ENCODE measurements at regions not wholly inside any gene's neighbourhood (a gene's known extent, or its start where the extent isn't known, plus 50 kb on each side); places are given as distances from the start of the nearest gene placed in this dataset.

DNA sequence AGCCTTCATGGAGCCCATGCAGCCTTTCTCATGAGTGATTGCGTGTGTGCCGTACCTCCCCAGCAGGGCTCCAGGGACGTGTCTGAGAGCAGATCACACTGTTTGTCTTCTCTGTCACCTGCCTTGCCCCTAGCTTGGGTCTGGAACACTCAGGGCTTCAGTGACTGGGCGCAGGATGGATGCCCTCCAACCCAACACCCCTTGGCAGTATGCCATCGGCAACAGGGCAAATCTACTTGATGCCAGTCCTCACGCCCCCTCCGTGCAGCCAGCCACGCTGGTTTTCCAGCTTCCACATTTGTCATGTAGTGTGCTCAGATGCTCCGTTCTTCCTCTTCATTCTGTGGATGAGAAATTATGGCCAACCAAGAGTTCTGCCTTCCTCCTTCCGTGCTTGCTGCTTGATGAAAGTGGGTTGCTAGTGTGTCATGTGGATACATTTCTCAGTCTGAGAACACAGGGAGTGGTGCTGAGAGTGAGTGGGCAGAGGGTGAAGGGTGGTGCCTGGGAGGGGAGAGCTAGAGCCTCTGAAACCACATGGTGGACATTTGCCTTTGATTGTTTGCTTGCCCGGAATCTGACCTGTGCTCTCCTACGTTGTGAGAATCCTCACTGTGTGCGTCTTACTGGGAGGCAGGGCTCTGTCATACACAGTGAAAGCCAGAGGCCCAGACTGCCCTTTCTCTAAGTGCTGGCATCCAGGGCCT, 97.2 kb downstream of the FAM43A start:
- Histone ChIP-seq H3K4me3 (ENCODE audit: low read depth in 1 of 2, low read length in 2 of 2) (no peak overlapping the region), H3K4me2 (ENCODE audit: insufficient read depth, low read length) (no peak overlapping the region), H3K27me3 (ENCODE audit: insufficient read depth, low read length, poor library complexity) (peaks cover 13% of the 10 kb centered on the region), H3K27ac (ENCODE audit: low read length) (no peak overlapping the region), H3K36me3 (ENCODE audit: insufficient read depth, low read length) (no peaks in the 10 kb centered on the region), H2AFZ (ENCODE audit: low read depth, low read length) (no peak overlapping the region), H4K20me1 (ENCODE audit: insufficient read depth, low read length) (no peaks in the 10 kb centered on the region), H3K9ac (ENCODE audit: low read depth, low read length) (no peak overlapping the region), H3K4me1 (ENCODE audit: insufficient read depth, low read length) (no peaks in the 10 kb centered on the region), H3K79me2 (ENCODE audit: insufficient read depth, low read length) (no peaks in the 10 kb centered on the region), H3K9me3 (ENCODE audit: insufficient read depth, low read length, severe bottlenecking) (no peaks in the 10 kb centered on the region)
- no peak for TF ChIP-seq EZH2 (IDR thresholded peaks at IDR 0.05; ENCODE audit: borderline replicate concordance, low read depth, low read length, severe bottlenecking)
- TF ChIP-seq CTCF (IDR thresholded peaks at IDR 0.05; ENCODE audit: borderline replicate concordance, extremely low read depth, low read length, poor library complexity, severe bottlenecking), result no peak
- ATAC-seq (ENCODE audit: insufficient read depth, low read depth), result no peak
- no peak for DNase-seq

DNA sequence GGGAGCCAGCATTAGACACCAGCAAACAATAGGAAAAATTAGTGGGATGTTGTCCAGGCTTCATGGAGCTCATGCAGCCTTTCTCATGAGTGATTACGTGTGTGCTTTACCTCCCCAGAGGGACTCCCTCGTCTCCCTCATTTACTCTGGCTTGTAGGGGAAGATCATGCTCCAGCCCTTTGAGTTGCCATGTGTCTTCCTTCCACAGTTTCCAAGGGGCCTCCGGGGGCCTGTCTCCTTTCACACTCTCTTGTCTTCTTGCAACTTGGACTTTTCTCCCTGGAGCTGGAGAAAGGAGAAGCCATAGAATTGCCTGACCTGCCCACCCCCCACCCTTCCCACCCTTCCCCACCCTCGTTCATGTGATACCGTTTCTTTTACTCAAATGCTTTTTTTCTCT, 98.7 kb downstream of the FAM43A start:
- no peaks in the 10 kb centered on the region for H3K4me1 ChIP-seq (ENCODE audit: insufficient read depth, low read length)
- no peak for TF ChIP-seq CTCF (IDR thresholded peaks at IDR 0.05; ENCODE audit: borderline replicate concordance, extremely low read depth, low read length, poor library complexity, severe bottlenecking)
- TF ChIP-seq EZH2 (IDR thresholded peaks at IDR 0.05; ENCODE audit: borderline replicate concordance, low read depth, low read length, severe bottlenecking), result no peak
- H3K27me3 ChIP-seq (ENCODE audit: insufficient read depth, low read length, poor library complexity), result peaks cover 7% of the 10 kb centered on the region
- no peaks in the 10 kb centered on the region for H4K20me1 ChIP-seq (ENCODE audit: insufficient read depth, low read length)
- H3K36me3 ChIP-seq (ENCODE audit: insufficient read depth, low read length), result no peaks in the 10 kb centered on the region
- DNase-seq (no peak), ATAC-seq (ENCODE audit: insufficient read depth, low read depth) (no peak)
- H2AFZ ChIP-seq (ENCODE audit: low read depth, low read length), result no peak overlapping the region
- no peak overlapping the region for H3K27ac ChIP-seq (ENCODE audit: low read length)
- no peak overlapping the region for H3K4me3 ChIP-seq (ENCODE audit: low read depth in 1 of 2, low read length in 2 of 2)
- no peaks in the 10 kb centered on the region for H3K9me3 ChIP-seq (ENCODE audit: insufficient read depth, low read length, severe bottlenecking)
- H3K9ac ChIP-seq (ENCODE audit: low read depth, low read length), result no peak overlapping the region
- no peak overlapping the region for H3K4me2 ChIP-seq (ENCODE audit: insufficient read depth, low read length)
- no peaks in the 10 kb centered on the region for H3K79me2 ChIP-seq (ENCODE audit: insufficient read depth, low read length)

DNA sequence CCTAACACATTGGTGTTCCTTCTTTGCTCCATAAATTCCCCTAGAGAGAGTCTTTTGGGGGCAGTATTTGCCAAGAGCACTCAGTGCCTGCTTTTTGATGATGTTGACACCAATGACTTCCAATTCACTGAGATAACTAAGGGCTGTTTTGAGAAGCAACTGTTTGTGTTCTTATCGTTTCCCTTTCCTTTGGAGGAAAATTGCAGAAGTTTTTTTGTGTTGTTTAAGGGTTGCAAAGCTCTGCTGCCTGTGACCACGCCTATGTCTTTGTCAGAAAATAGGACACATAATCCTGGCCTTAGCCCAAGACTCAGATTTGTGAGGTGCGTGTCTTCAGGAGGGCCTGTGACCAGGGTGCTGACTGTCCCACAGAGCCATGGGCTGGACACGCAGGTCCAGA, 99.6 kb downstream of the FAM43A start:
- no peak for DNase-seq
- Histone ChIP-seq H2AFZ (ENCODE audit: low read depth, low read length) (no peak overlapping the region), H3K27ac (ENCODE audit: low read length) (no peak overlapping the region), H3K4me3 (ENCODE audit: low read depth in 1 of 2, low read length in 2 of 2) (no peak overlapping the region), H3K36me3 (ENCODE audit: insufficient read depth, low read length) (no peaks in the 10 kb centered on the region), H3K79me2 (ENCODE audit: insufficient read depth, low read length) (no peaks in the 10 kb centered on the region), H3K4me2 (ENCODE audit: insufficient read depth, low read length) (no peak overlapping the region), H3K27me3 (ENCODE audit: insufficient read depth, low read length, poor library complexity) (no peaks in the 10 kb centered on the region), H3K4me1 (ENCODE audit: insufficient read depth, low read length) (no peaks in the 10 kb centered on the region), H3K9me3 (ENCODE audit: insufficient read depth, low read length, severe bottlenecking) (no peaks in the 10 kb centered on the region), H4K20me1 (ENCODE audit: insufficient read depth, low read length) (no peaks in the 10 kb centered on the region), H3K9ac (ENCODE audit: low read depth, low read length) (no peak overlapping the region)
- TF ChIP-seq CTCF (IDR thresholded peaks at IDR 0.05; ENCODE audit: borderline replicate concordance, extremely low read depth, low read length, poor library complexity, severe bottlenecking) (no peak), EZH2 (IDR thresholded peaks at IDR 0.05; ENCODE audit: borderline replicate concordance, low read depth, low read length, severe bottlenecking) (no peak)
- no peak for ATAC-seq (ENCODE audit: insufficient read depth, low read depth)
